ENCODE measurements at regions not wholly inside any gene's neighbourhood (a gene's known extent, or its start where the extent isn't known, plus 50 kb on each side); places are given as distances from the start of the nearest gene placed in this dataset.

DNA sequence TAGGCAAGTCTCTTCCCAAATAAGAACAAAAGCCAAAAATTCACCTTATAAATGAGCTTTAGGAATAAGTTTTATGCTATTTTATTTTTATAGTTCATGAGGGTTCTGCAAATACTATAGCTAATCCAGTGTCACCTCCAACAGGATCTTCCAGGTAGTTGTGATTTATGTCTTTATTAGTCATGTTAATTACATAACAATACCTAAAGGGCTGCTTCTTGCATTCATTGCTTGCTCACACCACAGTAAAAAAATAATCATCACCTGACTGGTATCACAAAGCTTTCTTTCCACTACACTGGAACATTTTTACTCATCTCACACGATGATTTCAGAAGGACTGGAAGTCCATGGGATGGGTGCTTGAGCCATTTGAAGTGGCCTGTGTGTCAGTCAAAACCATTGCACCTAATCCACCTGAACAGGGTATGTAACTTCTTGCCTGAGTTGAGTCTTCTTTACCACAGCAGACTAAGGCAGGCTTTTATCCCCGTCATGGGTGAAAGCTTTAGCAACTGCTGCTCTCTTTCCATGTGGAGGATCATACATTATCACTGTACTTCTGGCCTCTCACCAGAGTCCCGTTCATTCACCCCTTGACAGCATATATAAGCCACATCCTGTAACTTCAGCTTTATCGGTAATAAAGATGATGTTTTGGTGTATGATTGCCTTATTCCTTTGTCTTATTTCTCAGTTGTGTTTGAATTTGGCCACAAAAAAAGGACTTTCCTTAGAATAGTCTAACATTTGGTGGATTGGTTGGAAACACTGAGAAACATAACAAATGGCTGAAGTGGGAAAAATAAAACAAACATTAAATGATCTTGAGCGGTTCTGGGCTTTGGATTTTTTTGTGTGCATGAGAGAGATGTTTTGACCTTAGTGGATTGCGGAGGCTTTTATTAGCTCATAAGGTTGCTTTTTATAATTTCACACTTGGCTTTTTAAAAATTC, 382.6 kb upstream of the THBS1 start:
- H3K79me2 ChIP-seq (ENCODE audit: control insufficient read depth in 1 of 2, insufficient read depth in 2 of 2, low read length in 2 of 2), result no peaks in the 10 kb centered on the region
- WGBS, 2 experiments (ENCODE audit: extremely low coverage in 1 of 2, insufficient coverage in 1 of 2, insufficient read length in 1 of 2, insufficient replicate concordance in 2 of 2, low coverage in 1 of 2, low lambda C conversion rate in 2 of 2, missing lambda C conversion rate in 1 of 2), result 91% methylated on average over 6 of the region's 6 CpGs; no CpG with 5 or more reads in 1 of the 2 experiments
- H4K8ac ChIP-seq (ENCODE audit: extremely low read depth, insufficient read depth, low read length), result no peak overlapping the region
- no peak overlapping the region for H2BK20ac ChIP-seq (ENCODE audit: low read length)
- H4K20me1 ChIP-seq (replicated peaks in 1 of 2; ENCODE audit: control insufficient read depth in 1 of 2, insufficient read depth in 2 of 2, low read length in 2 of 2), result no peaks in the 10 kb centered on the region
- no peak overlapping the region for H2BK120ac ChIP-seq (replicated peaks; ENCODE audit: low read depth, low read length)
- no peaks in the 10 kb centered on the region; a peak in 3 of 7 replicates for H3K27me3 ChIP-seq (replicated peaks in 1 of 4; ENCODE audit: control insufficient read depth in 3 of 4, extremely low read depth in 1 of 4, insufficient read depth in 3 of 4, low read length in 3 of 4)
- no peak overlapping the region for H2BK15ac ChIP-seq (ENCODE audit: low read length)
- H2AFZ ChIP-seq (ENCODE audit: low read length), result no peak overlapping the region
- no peak overlapping the region for H2AK5ac ChIP-seq (ENCODE audit: low read depth, low read length)
- H3K4me2 ChIP-seq (ENCODE audit: insufficient read depth in 1 of 2, low read depth in 2 of 2, low read length in 2 of 2), result no peak overlapping the region
- no peak overlapping the region for H3K4ac ChIP-seq (replicated peaks; ENCODE audit: insufficient read length, low read depth, low read length)
- H3K14ac ChIP-seq (ENCODE audit: insufficient read length), result no peak overlapping the region
- no peak overlapping the region for H4K5ac ChIP-seq (ENCODE audit: insufficient read length, low read depth, low read length)
- no peak for DNase-seq (ENCODE audit: low read depth in 1 of 2, low spot score in 2 of 2)
- ChIA-PET POLR2A (ENCODE audit: partially characterized antibody) (interaction anchor here (1.2 to 3.1 kb wide), 2 partner anchors 15 to 383 kb away, joined by 5 to 10 read pairs; partner anchors contain the start of gene THBS1), CTCF (ENCODE audit: partially characterized antibody) (interaction anchor here (0.6 to 1.1 kb wide), 5 partner anchors 19 to 412 kb away, joined by 3 to 4 read pairs (median 4); no protein-coding TSS in a partner anchor)
- H4K91ac ChIP-seq (replicated peaks; ENCODE audit: insufficient read length, low read length), result no peak overlapping the region
- no peak overlapping the region for H2BK5ac ChIP-seq (ENCODE audit: low read depth, low read length)
- no peak overlapping the region for H3K9ac ChIP-seq (replicated peaks in 1 of 4; ENCODE audit: extremely low read depth in 1 of 4, low read depth in 3 of 4, low read length in 3 of 4)
- no peaks in the 10 kb centered on the region for H3K36me3 ChIP-seq (ENCODE audit: control insufficient read depth in 2 of 4, insufficient read depth in 4 of 4, low read length in 3 of 4)
- no peak overlapping the region for H3K18ac ChIP-seq (ENCODE audit: extremely low read depth, low read length)
- no peak overlapping the region for H3K27ac ChIP-seq (ENCODE audit: low read depth, low read length)
- no peaks in the 10 kb centered on the region for H3K9me3 ChIP-seq (ENCODE audit: insufficient read depth in 2 of 2, low read depth in 1 of 2, low read length in 1 of 2)
- H3K56ac ChIP-seq (replicated peaks; ENCODE audit: insufficient read length, low read depth, low read length), result no peak overlapping the region
- H3K4me1 ChIP-seq (replicated peaks in 1 of 4; ENCODE audit: control insufficient read depth in 3 of 4, insufficient read depth in 4 of 4, low read length in 3 of 4), result no peaks in the 10 kb centered on the region
- no peak overlapping the region for H2BK12ac ChIP-seq (ENCODE audit: low read depth, low read length)
- H3K79me1 ChIP-seq (ENCODE audit: low read depth, low read length), result no peaks in the 10 kb centered on the region
- no peaks in the 10 kb centered on the region for H3K23me2 ChIP-seq (ENCODE audit: low read depth, low read length)
- no peak overlapping the region for H3K23ac ChIP-seq (ENCODE audit: insufficient read length)
- H3K4me3 ChIP-seq (ENCODE audit: extremely low read depth in 1 of 4, insufficient read depth in 2 of 4, low read depth in 3 of 4, low read length in 4 of 4), result no peak overlapping the region
- FAIRE-seq, result no peak
- TF ChIP-seq POLR2AphosphoS5 (IDR thresholded peaks at IDR 0.05; ENCODE audit: low read depth, low read length) (no peak), BACH1 (IDR thresholded peaks at IDR 0.05; ENCODE audit: low read length) (no peak), BRCA1 (IDR thresholded peaks at IDR 0.05; ENCODE audit: low read depth, low read length) (no peak), CTBP2 (IDR thresholded peaks at IDR 0.05; ENCODE audit: borderline replicate concordance, insufficient read depth, insufficient read length, low read length) (no peak), CEBPB (IDR thresholded peaks at IDR 0.05; ENCODE audit: low read depth, low read length) (no peak), SIN3A (conservative IDR thresholded peaks at IDR 0.05 in 1 of 2, IDR thresholded peaks at IDR 0.05 in 1 of 2; ENCODE audit: low read depth in 1 of 2, low read length in 2 of 2) (no peak), NRF1 (IDR thresholded peaks at IDR 0.05; ENCODE audit: low read depth, low read length) (no peak), YY1 (IDR thresholded peaks at IDR 0.05; ENCODE audit: low read depth, low read length) (no peak), FOSL1 (IDR thresholded peaks at IDR 0.05; ENCODE audit: insufficient read depth, low read depth, low read length) (no peak), RNF2 (IDR thresholded peaks at IDR 0.05; ENCODE audit: borderline replicate concordance, low read depth, low read length, missing control alignments, poor library complexity, severe bottlenecking) (no peak), CREB1 (IDR thresholded peaks at IDR 0.05) (no peak)
